ENCODE measurements at regions not wholly inside any gene's neighbourhood (a gene's known extent, or its start where the extent isn't known, plus 50 kb on each side); places are given as distances from the start of the nearest gene placed in this dataset.

GRCh38 chr1:190649553-190649952, 171.9 kb upstream of the BRINP3 start:
- no peak for TF ChIP-seq EZH2phosphoT487 (IDR thresholded peaks at IDR 0.05; ENCODE audit: borderline replicate concordance, low read depth, low read length)
- TF ChIP-seq CTCF (conservative IDR thresholded peaks at IDR 0.05; ENCODE audit: low read length): no peak

Measured in OCI-LY7 (cell line).